ENCODE measurements at regions not wholly inside any gene's neighbourhood (a gene's known extent, or its start where the extent isn't known, plus 50 kb on each side); places are given as distances from the start of the nearest gene placed in this dataset.

- DNase-seq, result no peak
Measured at GRCh38 chr13:109509154-109509900, 277.1 kb downstream of the IRS2 start.

DNA sequence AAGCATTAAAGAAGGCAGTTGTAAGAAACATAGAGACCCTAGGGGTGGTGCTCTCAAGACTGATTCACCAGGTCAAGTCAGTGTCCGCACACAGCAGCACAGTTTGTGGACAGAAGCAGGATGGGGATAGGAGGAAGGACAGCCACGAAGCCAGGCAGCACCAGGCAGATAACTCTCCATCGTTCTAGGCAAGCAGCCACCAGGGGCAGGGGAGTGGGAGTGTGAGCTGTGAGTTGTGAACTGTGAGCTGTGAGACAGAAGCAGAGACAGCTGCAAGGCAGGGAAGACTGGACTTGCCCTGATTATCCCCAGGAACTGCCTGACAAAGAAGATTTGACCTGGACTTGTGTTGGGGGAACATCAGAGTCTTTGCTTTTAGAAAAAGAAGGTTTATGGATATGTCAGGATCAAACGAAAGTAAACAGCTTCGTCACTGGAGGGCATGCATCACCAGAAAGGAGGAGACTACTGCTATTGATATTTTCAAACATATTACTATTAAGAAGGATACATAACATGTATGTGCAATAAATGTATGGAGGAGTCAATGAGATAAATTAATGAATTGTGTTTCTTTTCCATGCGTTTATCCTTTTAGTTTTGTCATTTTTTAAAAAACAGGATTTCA, 286.1 kb downstream of the IRS2 start:
- no peak for DNase-seq

GRCh38 chr13:109497917-109498316, 288.5 kb downstream of the IRS2 start:
- no peak for DNase-seq

GRCh38 chr13:109496216-109496615, 290.2 kb downstream of the IRS2 start:
- no peak for DNase-seq

- no peak for DNase-seq
Measured at GRCh38 chr13:109494925-109495369, 291.4 kb downstream of the IRS2 start.

GRCh38 chr13:109485136-109485794, 301.1 kb downstream of the IRS2 start:
- no peak for DNase-seq

- no peak for DNase-seq
Measured at GRCh38 chr13:109483284-109483683, 303.1 kb downstream of the IRS2 start.

DNA sequence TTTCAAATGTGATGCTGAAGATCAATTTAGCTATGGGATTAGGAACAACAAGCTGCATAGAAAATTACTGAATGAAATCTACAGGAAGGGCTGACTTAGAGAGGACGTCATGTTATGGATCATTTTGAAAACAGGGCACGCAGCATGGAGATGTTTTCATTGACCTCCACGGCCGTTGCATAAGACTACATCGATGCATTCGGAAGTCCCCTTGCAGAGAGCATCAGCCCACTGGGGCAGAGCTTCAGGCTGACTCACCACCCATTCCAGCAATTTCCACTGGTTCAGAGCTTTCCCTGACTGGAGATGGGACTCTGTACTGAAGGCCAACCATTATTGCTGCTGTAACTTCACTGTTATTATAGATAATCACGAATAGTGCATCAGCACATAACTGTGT, 305.3 kb downstream of the IRS2 start:
- no peak for DNase-seq

DNA sequence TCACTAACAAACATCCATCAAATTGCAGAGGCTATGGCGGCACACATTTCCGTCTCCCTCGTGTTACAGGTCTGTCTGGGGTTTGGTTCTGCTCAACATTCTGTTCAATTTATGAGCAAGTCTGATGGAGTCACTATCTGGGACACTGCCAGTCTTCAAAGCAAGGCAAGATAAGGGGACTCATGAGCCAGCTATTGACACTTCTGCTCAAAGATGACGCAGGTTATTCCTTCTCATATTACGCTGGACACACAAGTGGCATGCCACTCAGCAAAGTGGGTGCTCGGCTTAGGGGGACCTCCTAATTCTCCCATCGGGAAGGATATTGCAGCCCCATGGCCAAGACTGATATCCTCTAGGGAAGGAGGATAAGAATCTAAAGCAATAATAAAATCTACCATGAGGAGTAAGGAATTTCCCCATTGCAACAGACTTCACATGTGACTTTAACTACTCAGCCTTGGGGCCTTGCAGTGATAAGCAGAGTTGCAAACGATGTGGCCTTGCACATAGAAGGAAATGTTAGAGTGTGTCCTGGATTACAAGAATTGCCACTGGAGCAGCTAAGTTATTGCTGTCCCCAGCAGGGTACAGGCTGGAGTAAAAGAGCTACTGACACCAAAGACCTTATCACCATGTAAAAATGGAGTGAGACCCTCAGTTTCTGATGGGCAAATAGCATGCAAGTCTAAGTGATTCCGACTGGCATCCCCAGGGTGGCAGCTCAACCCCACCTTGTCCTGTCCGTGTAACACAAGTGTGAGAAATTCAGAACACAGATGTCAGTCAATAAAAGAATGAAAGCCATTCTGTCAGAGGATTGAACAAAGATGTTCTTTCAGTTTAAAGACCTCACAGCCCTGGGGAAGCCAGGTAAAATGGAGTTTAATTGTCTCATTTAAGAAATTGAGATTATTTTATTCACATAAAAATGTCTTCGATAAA, 306.1 kb downstream of the IRS2 start:
- no peak for DNase-seq

- no peak for DNase-seq
Measured at GRCh38 chr13:109479534-109479933, 306.8 kb downstream of the IRS2 start.

DNA sequence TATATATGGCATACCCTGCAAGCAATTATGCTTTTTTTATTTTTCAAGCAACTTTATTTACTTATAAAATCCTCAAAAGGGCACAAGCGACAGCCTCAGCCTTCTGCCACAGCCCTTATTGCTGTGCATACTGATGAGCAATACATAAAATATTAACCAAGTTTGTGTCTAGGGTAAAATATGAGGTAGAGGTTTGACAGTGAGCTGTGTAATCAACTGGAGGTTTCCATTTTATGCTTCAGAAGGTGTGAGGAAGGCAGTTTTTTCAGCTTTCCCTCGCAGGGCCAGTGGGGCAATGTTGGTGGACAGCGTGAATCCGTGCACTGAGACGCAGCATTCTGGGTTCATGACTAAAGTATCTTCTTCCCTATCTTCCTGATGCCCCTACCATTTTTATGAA, 310.4 kb downstream of the IRS2 start:
- no peak for DNase-seq

- no peak for DNase-seq
Measured at GRCh38 chr13:109468123-109468522, 318.3 kb downstream of the IRS2 start.

DNA sequence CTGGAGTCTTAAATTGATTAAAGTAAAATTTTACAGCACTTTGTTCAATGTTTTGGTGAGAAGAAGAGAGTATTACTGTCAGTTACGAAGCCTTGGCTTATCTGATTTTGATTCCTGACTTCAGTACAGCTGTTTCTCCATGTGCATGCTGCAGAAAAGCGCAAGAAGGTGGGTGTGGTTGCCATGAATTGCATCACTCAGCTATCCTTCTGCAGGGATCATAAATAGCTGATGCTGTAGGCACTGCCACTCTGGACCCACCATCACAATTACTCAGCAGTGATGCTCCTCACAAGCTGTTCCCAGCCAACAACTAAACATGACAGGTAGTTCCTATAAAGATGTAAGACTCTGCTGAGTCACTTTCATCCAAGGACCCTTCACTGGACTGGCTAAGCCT, 321.2 kb downstream of the IRS2 start:
- DNase-seq, result no peak

DNA sequence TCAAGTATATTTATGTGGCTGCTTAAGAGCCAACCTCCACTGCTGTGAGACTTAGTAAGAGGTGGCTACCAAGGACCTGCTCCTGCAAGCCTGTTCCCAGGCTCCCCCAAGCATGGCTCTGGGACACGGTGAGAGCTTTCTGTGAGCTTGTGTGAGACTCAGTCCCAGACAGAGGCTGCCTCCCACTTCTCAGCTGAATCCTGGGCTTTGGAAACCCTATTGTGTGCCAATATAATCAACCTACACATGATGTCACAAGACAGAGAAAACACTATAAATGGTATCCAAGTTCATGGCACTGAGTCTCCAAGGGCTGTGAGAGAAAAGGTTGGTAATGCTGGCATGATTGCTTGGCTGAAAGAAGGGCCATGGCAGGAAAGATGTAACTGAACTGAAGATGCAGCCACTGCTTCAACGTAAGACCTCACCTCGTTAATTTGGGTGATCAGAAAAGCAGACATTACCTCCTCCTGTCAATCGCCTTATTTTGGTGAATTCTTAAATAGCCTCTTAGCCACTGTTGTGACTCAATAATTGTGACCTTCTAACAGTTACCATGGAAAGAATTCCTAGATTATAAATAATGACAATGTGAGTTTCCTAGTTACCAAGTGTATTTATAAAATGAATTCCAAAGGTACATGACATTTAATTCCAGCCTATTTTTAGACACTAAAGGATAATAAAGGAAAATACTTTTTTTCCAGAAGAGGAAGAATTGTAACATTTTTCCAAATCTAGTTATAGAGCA, 332.0 kb downstream of the IRS2 start:
- DNase-seq, result no peak

DNA sequence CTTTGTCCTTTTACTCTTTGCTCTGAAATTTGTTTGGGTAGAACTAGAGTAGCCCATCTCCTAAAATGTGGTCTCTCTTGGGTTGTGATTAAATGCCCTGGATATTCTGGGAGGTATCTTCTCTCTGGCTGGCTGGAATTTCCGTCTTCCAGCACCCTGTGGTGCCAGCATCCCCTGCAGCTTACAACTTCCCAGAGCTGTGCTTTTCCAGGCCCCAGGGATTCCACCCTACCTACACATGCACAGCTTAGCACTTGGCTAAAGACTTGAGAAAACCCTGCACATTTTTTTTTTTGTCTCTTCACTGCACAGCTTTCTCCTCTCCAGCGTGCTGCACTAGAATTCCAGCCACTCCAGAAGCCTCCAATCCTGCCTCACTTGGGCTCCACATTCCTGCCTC, 334.7 kb downstream of the IRS2 start:
- no peak for DNase-seq

DNA sequence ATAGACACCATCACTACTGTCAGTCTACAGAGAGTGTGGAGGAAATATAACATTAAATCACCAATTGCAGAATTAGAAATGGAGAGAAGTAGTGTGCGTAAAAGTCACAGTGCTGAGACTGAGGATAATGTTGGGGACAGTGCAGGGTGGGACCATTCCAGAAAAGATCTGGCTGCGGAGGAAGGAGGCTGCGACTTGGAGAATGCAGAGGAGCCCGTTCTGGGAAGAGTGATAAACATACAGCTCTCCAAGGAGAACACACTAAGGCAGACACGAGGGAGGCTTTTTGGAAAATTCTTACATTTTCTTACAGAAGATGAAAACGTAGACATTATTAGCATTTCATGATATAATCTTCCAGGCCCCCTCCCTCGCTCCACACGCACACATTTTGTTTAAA, 337.8 kb downstream of the IRS2 start:
- no peak for DNase-seq

GRCh38 chr13:109447667-109448066, 338.7 kb downstream of the IRS2 start:
- DNase-seq, result no peak

- no peak for DNase-seq
Measured at GRCh38 chr13:109440320-109440719, 346.1 kb downstream of the IRS2 start.

DNA sequence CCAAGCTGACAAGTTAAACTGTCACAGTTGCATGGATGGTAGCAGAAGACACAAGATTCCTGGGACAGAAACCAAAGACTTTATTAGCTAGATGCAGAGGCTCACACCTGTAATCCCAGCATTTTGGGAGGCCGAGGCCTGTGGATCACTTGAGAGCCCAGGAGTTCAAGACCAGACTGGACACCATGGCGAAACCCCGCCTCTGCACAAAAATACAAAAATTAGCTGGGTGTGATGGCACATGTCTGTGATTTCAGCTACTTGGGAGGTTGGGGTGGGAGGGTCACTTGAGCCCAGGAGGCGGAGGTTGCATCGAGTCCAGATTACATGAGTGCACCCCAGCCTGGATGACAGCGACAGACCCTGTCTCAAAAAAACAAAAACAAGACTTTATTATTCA, 346.6 kb downstream of the IRS2 start:
- no peak for DNase-seq

- no peak for DNase-seq
Measured at GRCh38 chr13:109436841-109437240, 349.5 kb downstream of the IRS2 start.

DNA sequence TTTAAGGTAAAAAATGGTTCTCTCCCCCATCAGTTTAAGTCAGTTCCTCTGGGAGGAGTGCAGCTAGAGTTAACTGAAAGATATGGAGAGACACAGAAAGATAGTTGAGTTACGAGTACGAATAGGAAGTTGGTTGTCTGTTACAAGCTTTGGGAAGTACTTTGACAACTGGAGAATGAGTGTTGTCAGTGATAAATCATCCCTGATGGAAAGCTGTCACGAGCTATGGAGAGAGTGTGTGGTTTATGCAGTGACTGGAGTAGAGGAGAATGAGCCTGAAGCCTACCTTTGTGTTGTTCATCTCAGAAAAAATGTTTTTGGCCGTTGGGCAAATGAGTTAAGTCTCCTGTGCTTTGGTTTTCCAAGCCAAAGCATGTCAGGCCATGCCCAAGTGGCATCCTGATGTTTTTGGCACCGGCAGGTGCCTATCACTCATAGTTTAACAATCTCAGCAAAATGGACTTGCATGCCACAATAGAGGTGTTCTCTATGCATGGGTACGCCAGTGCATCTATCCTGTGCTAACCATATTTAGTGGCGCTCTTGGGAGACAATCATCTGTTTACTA, 350.2 kb downstream of the IRS2 start:
- DNase-seq, result no peak

DNA sequence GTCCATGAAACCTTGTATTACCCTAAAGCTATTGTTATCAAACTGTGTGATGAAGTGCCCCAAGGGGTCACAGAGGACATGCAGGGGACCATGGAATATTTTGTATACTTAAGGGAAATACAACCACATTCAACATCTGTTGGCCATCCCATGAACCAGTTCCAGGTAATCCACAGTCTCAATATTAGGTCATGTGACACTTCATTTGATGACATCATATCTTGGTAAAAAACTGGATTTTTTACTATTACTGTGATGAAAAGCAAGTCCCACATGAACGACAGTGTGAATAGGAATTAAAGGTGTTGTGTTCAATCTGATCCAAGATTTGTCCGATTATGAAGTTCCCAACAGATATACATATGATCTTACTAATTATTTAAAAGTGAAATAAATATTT, 355.2 kb downstream of the IRS2 start:
- DNase-seq, result no peak
